ENCODE measurements at regions not wholly inside any gene's neighbourhood (a gene's known extent, or its start where the extent isn't known, plus 50 kb on each side); places are given as distances from the start of the nearest gene placed in this dataset.

- no peaks in the 10 kb centered on the region for H3K27me3 ChIP-seq (ENCODE audit: control insufficient read depth in 3 of 3, insufficient read depth in 3 of 3, low read length in 2 of 3)
- ATAC-seq (ENCODE audit: insufficient read depth, low FRiP score) = no peak
These were observed 186.1 kb downstream of the BRINP2 start for GRCh38 chr1:177356674-177357435.

DNA sequence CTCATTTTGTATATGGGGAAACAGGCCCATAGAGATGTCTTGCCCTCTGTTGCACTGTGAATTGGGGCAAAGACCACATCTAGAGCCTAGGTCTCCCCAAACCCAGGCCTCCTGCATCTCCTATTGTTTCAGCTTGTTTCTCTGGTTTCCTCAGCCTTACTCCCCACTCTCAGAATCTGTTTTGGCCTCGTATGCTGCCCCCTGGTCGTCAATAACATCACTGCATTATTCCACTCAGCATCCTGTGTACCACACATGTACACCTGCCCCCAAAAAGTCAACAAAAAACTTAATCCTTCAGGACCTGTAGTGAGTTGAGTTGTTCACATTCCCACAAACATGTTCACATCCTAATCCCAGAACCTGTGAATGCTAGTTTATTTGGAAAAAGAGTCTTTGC, 184.8 kb downstream of the BRINP2 start:
- Histone ChIP-seq H3K27ac (ENCODE audit: low read depth in 1 of 2, low read length in 1 of 2) (no peak overlapping the region), H3K4me3 (no peak overlapping the region), H3K36me3 (ENCODE audit: control insufficient read depth in 4 of 4, insufficient read depth in 4 of 4, low read length in 4 of 4) (no peaks in the 10 kb centered on the region), H3K9me3 (ENCODE audit: control insufficient read depth in 4 of 4, insufficient read depth in 3 of 4, low read length in 3 of 4) (no peaks in the 10 kb centered on the region), H3K27me3 (ENCODE audit: control insufficient read depth in 3 of 3, insufficient read depth in 3 of 3, low read length in 2 of 3) (no peaks in the 10 kb centered on the region), H3K4me1 (ENCODE audit: control insufficient read depth in 5 of 5, insufficient read depth in 5 of 5, low read length in 5 of 5) (peaks cover 0 to 20% (median 14%) of the 10 kb centered on the region in 5 donors), H3K9ac (ENCODE audit: insufficient read depth in 1 of 2, low read length in 2 of 2) (no peak overlapping the region)
- WGBS, 2 donors = 29 to 34% methylated on average over 2 of the region's 2 CpGs
- ATAC-seq (ENCODE audit: insufficient read depth, low FRiP score) (no peak), DNase-seq (peak; percentile 39 to 57 (median 52))
- TF ChIP-seq CTCF (IDR thresholded peaks at IDR 0.05; ENCODE audit: control extremely low read depth, extremely low read depth) = no peak

More at GRCh38 chr1:177356674-177357435, 186.1 kb downstream of the BRINP2 start:
- no peak for DNase-seq
- no peak overlapping the region for H3K27ac ChIP-seq (ENCODE audit: low read depth in 1 of 2, low read length in 1 of 2)
- no peak overlapping the region for H3K4me3 ChIP-seq
- peaks cover 0 to 10% (median 1%) of the 10 kb centered on the region in 5 donors for H3K4me1 ChIP-seq (ENCODE audit: control insufficient read depth in 5 of 5, insufficient read depth in 5 of 5, low read length in 5 of 5)
- no peak for TF ChIP-seq CTCF (IDR thresholded peaks at IDR 0.05; ENCODE audit: control extremely low read depth, extremely low read depth)
- 81 to 83% methylated on average over 4 of the region's 4 CpGs for WGBS, 2 donors
- H3K9me3 ChIP-seq (ENCODE audit: control insufficient read depth in 4 of 4, insufficient read depth in 3 of 4, low read length in 3 of 4) = no peaks in the 10 kb centered on the region
- no peaks in the 10 kb centered on the region for H3K36me3 ChIP-seq (ENCODE audit: control insufficient read depth in 4 of 4, insufficient read depth in 4 of 4, low read length in 4 of 4)
- no peak overlapping the region for H3K9ac ChIP-seq (ENCODE audit: insufficient read depth in 1 of 2, low read length in 2 of 2)

DNA sequence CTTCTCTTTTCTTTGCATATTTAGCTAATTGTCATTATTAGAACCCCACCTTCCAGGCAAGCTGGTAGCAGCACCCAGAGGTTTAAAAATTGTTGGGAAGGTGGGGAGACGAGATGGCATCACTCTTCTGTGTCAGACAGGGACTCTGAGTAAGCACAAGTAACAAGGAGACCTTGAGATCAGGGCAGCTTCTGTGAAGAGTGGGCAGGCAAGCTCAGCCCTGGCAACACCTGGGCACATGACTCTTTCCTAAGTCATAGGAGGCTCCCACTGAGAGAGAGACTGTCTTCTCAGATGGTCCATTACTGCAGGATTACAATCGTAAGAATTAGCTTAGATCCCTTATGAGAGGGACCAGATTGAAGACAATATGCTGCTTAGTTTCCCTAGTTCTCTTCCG, 183.5 kb downstream of the BRINP2 start:
- Histone ChIP-seq H3K4me1 (ENCODE audit: control insufficient read depth in 5 of 5, insufficient read depth in 5 of 5, low read length in 5 of 5) (peaks cover 0 to 25% (median 21%) of the 10 kb centered on the region in 5 donors), H3K27me3 (ENCODE audit: control insufficient read depth in 3 of 3, insufficient read depth in 3 of 3, low read length in 2 of 3) (no peaks in the 10 kb centered on the region), H3K36me3 (ENCODE audit: control insufficient read depth in 4 of 4, insufficient read depth in 4 of 4, low read length in 4 of 4) (no peaks in the 10 kb centered on the region), H3K4me3 (no peak overlapping the region), H3K9ac (ENCODE audit: insufficient read depth in 1 of 2, low read length in 2 of 2) (no peak overlapping the region), H3K27ac (ENCODE audit: low read depth in 1 of 2, low read length in 1 of 2) (no peak overlapping the region), H3K9me3 (ENCODE audit: control insufficient read depth in 4 of 4, insufficient read depth in 3 of 4, low read length in 3 of 4) (no peaks in the 10 kb centered on the region)
- no peak for DNase-seq
- 46 to 50% methylated on average over 3 of the region's 3 CpGs for WGBS, 2 donors
- TF ChIP-seq CTCF (IDR thresholded peaks at IDR 0.05; ENCODE audit: control extremely low read depth, extremely low read depth) = no peak
- ATAC-seq (ENCODE audit: insufficient read depth, low FRiP score) = no peak

All from lung (tissue), 11 donors.